ENCODE measurements at regions not wholly inside any gene's neighbourhood (a gene's known extent, or its start where the extent isn't known, plus 50 kb on each side); places are given as distances from the start of the nearest gene placed in this dataset.

GRCh38 chr1:220398238-220398637, 126.0 kb upstream of the RAB3GAP2 start:
- Histone ChIP-seq H3K4me2 (no peak overlapping the region), H3K27ac (no peak overlapping the region), H4K20me1 (ENCODE audit: insufficient read depth, poor library complexity, severe bottlenecking) (no peaks in the 10 kb centered on the region), H3K4me1 (ENCODE audit: insufficient read depth) (no peaks in the 10 kb centered on the region), H3K36me3 (replicated peaks; ENCODE audit: insufficient read depth, low read depth) (no peaks in the 10 kb centered on the region), H3K4me3 (no peak overlapping the region), H3K79me2 (no peaks in the 10 kb centered on the region), H3K27me3 (no peaks in the 10 kb centered on the region), H3K9me2 (replicated peaks; ENCODE audit: insufficient read depth) (no peaks in the 10 kb centered on the region), H3K9me3 (ENCODE audit: low read depth) (no peaks in the 10 kb centered on the region), H2AFZ (no peak overlapping the region)
- 96% methylated on average over 2 of the region's 2 CpGs for WGBS (ENCODE audit: low lambda C conversion rate, missing lambda C conversion rate)
- DNase-seq (ENCODE audit: low spot score) = no peak
- no peak for TF ChIP-seq EZH2phosphoT487 (IDR thresholded peaks at IDR 0.05; ENCODE audit: low read depth, severe bottlenecking, unreplicated experiment)
- TF ChIP-seq CTCF (IDR thresholded peaks at IDR 0.05; ENCODE audit: poor library complexity) = no peak
- TF ChIP-seq EZH2 (IDR thresholded peaks at IDR 0.05; ENCODE audit: borderline replicate concordance) = no peak

GRCh38 chr1:220391491-220391890, 119.2 kb upstream of the RAB3GAP2 start:
- H3K36me3 ChIP-seq (replicated peaks; ENCODE audit: insufficient read depth, low read depth) = no peaks in the 10 kb centered on the region
- no peaks in the 10 kb centered on the region for H3K27me3 ChIP-seq
- H3K4me3 ChIP-seq = no peak overlapping the region
- H4K20me1 ChIP-seq (ENCODE audit: insufficient read depth, poor library complexity, severe bottlenecking) = no peaks in the 10 kb centered on the region
- TF ChIP-seq CTCF (IDR thresholded peaks at IDR 0.05; ENCODE audit: poor library complexity) = no peak
- TF ChIP-seq EZH2 (IDR thresholded peaks at IDR 0.05; ENCODE audit: borderline replicate concordance) = no peak
- TF ChIP-seq EZH2phosphoT487 (IDR thresholded peaks at IDR 0.05; ENCODE audit: low read depth, severe bottlenecking, unreplicated experiment) = no peak
- WGBS (ENCODE audit: low lambda C conversion rate, missing lambda C conversion rate) = 76% methylated on average over 2 of the region's 2 CpGs
- H3K27ac ChIP-seq = no peak overlapping the region
- H3K9me3 ChIP-seq (ENCODE audit: low read depth) = no peaks in the 10 kb centered on the region
- no peak overlapping the region for H3K4me2 ChIP-seq
- no peaks in the 10 kb centered on the region for H3K4me1 ChIP-seq (ENCODE audit: insufficient read depth)
- H3K9me2 ChIP-seq (replicated peaks; ENCODE audit: insufficient read depth) = no peaks in the 10 kb centered on the region
- DNase-seq (ENCODE audit: low spot score) = no peak
- H2AFZ ChIP-seq = no peak overlapping the region
- H3K79me2 ChIP-seq = no peaks in the 10 kb centered on the region

- TF ChIP-seq CTCF (IDR thresholded peaks at IDR 0.05; ENCODE audit: poor library complexity) (no peak), EZH2 (IDR thresholded peaks at IDR 0.05; ENCODE audit: borderline replicate concordance) (no peak), EZH2phosphoT487 (IDR thresholded peaks at IDR 0.05; ENCODE audit: low read depth, severe bottlenecking, unreplicated experiment) (no peak)
- 93% methylated on average over 5 of the region's 5 CpGs for WGBS (ENCODE audit: low lambda C conversion rate, missing lambda C conversion rate)
- Histone ChIP-seq H2AFZ (no peak overlapping the region), H3K36me3 (replicated peaks; ENCODE audit: insufficient read depth, low read depth) (no peaks in the 10 kb centered on the region), H3K9me2 (replicated peaks; ENCODE audit: insufficient read depth) (no peaks in the 10 kb centered on the region), H3K79me2 (no peaks in the 10 kb centered on the region), H3K4me3 (no peak overlapping the region), H3K4me1 (ENCODE audit: insufficient read depth) (no peaks in the 10 kb centered on the region), H3K9me3 (ENCODE audit: low read depth) (peaks cover 6% of the 10 kb centered on the region), H3K4me2 (no peak overlapping the region), H4K20me1 (ENCODE audit: insufficient read depth, poor library complexity, severe bottlenecking) (no peaks in the 10 kb centered on the region), H3K27me3 (no peaks in the 10 kb centered on the region), H3K27ac (no peak overlapping the region)
- no peak for DNase-seq (ENCODE audit: low spot score)
These were observed 117.4 kb upstream of the RAB3GAP2 start for GRCh38 chr1:220389634-220390033.

Data from hepatocyte (in vitro differentiated cells).